Smooth muscle cell (in vitro differentiated cells): ENCODE measurements at regions not wholly inside any gene's neighbourhood (a gene's known extent, or its start where the extent isn't known, plus 50 kb on each side); places are given as distances from the start of the nearest gene placed in this dataset.

Experiments
- DNase-seq: peaks from one replicate; lab custom pipeline; 2025; ENCODE audit not compliant: unreplicated experiment; lab: John Stamatoyannopoulos, UW
- H2AFZ ChIP-seq: fragments of 200-600 bp; sonication (generic); 2 replicates; pipeline ENCODE4 v1.6.0; 2016; ENCODE audit warnings: antibody characterized with exemption, low read depth, mild to moderate bottlenecking
- H3F3A ChIP-seq: fragments of 200-600 bp; sonication (generic); 2 replicates; pipeline ENCODE4 v1.6.0; 2017; ENCODE audit warnings: antibody characterized with exemption, low read depth
- H3K27ac ChIP-seq: fragments of 200-600 bp; sonication (generic); 2 replicates; pipeline ENCODE4 v1.5.1; 2016; ENCODE audit warnings: low read depth, mild to moderate bottlenecking
- H3K27me3 ChIP-seq: fragments of 200-600 bp; sonication (generic); 2 replicates; pipeline ENCODE4 v1.6.1; 2016; ENCODE audit warnings: low read depth, mild to moderate bottlenecking
- H3K36me3 ChIP-seq: fragments of 200-600 bp; sonication (generic); 2 replicates; pipeline ENCODE4 v1.5.1; 2016; ENCODE audit warnings: low read depth
- H3K4me1 ChIP-seq: fragments of 200-600 bp; sonication (generic); 2 replicates; pipeline ENCODE4 v1.5.1; 2016; ENCODE audit warnings: low read depth
- H3K4me2 ChIP-seq: fragments of 200-600 bp; sonication (generic); 2 replicates; pipeline ENCODE4 v1.6.0; 2016; ENCODE audit warnings: mild to moderate bottlenecking
- H3K4me3 ChIP-seq: fragments of 200-600 bp; sonication (generic); 2 replicates; pipeline ENCODE4 v1.5.1; 2016; ENCODE audit warnings: mild to moderate bottlenecking
- H3K79me2 ChIP-seq: fragments of 200-600 bp; sonication (generic); 2 replicates; pipeline ENCODE4 v1.6.0; 2016; ENCODE audit warnings: low read depth, mild to moderate bottlenecking
- H3K9ac ChIP-seq: fragments of 200-600 bp; sonication (generic); 2 replicates; pipeline ENCODE4 v1.6.0; 2016; ENCODE audit warnings: low read depth
- H3K9me3 ChIP-seq: fragments of 200-600 bp; sonication (generic); replicated peaks from 2 replicates; pipeline ENCODE4 v1.5.1; 2016; ENCODE audit warnings: low read depth
- H4K20me1 ChIP-seq: fragments of 200-600 bp; sonication (generic); 2 replicates; pipeline ENCODE4 v1.6.0; 2016; ENCODE audit warnings: low read depth
- WGBS: methylation state at CpG from one replicate; pipeline ENCODE4 v1.1.7; 2016; ENCODE audit warnings: low lambda C conversion rate; 5-methylcytosine and 5-hydroxymethylcytosine counted together
- TF ChIP-seq, protein P1 (sequence below): fragments of 200-600 bp; sonication (generic); IDR thresholded peaks from 2 replicates; pipeline ENCODE4 v1.5.1; 2017; ENCODE audit warnings: borderline replicate concordance, mild to moderate bottlenecking, antibody characterized with exemption; ENCODE audit not compliant: insufficient read depth, poor library complexity, severe bottlenecking

DNA sequence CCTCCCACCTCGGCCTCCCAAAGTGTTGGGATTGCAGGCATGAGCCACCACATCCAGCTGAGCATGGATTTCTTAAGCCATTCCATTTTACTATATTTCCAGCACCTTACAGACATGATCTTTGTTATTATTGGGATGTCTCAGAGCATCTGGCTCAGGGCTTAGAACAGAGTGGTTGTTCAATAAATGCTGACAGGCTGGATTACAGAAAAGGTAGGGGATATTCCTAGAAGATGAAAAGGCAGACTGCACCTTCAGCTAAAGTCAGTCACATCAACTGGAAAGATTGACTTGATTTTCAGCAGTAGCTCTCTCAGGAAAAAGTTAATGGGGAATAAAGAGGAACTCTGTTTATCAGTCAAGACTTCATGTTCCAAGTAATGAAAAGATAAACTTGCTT, 360.3 kb upstream of the ERCC4 start:
- Histone ChIP-seq H3K9me3 (no peaks in the 10 kb centered on the region), H3K36me3 (no peaks in the 10 kb centered on the region), H4K20me1 (no peaks in the 10 kb centered on the region), H3K4me1 (no peaks in the 10 kb centered on the region), H3F3A (no peaks in the 10 kb centered on the region), H3K79me2 (no peaks in the 10 kb centered on the region), H2AFZ (no peak overlapping the region), H3K27ac (no peak overlapping the region), H3K27me3 (no peaks in the 10 kb centered on the region), H3K4me2 (no peak overlapping the region), H3K4me3 (no peak overlapping the region), H3K9ac (no peak overlapping the region)
- DNase-seq: no peak
- TF ChIP-seq, protein P1, sequence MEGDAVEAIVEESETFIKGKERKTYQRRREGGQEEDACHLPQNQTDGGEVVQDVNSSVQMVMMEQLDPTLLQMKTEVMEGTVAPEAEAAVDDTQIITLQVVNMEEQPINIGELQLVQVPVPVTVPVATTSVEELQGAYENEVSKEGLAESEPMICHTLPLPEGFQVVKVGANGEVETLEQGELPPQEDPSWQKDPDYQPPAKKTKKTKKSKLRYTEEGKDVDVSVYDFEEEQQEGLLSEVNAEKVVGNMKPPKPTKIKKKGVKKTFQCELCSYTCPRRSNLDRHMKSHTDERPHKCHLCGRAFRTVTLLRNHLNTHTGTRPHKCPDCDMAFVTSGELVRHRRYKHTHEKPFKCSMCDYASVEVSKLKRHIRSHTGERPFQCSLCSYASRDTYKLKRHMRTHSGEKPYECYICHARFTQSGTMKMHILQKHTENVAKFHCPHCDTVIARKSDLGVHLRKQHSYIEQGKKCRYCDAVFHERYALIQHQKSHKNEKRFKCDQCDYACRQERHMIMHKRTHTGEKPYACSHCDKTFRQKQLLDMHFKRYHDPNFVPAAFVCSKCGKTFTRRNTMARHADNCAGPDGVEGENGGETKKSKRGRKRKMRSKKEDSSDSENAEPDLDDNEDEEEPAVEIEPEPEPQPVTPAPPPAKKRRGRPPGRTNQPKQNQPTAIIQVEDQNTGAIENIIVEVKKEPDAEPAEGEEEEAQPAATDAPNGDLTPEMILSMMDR: no peak
- 85% methylated on average over 1 of the region's 1 CpG for WGBS

DNA sequence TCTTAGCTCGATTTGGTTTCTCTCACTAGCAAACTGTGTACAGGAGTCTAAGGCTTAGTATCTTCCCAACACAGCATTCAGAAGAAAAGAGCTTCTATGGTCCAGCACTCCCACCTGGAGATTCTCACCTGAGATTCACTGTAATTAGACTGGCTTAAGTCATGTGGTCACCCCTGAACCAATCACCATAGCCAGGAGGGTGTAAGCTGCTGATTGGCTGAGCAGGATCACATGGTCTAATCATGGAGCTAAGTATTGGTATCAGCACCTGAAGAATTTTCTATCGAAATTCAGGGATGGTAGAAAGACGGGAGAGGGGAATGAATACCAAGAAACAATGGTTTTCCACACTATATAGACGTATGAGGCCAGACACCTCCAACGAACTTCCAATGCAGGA, 359.8 kb upstream of the ERCC4 start:
- no peak for DNase-seq
- no peaks in the 10 kb centered on the region for H3K4me1 ChIP-seq
- H2AFZ ChIP-seq: no peak overlapping the region
- H3K4me3 ChIP-seq: no peak overlapping the region
- WGBS: 90% methylated on average over 5 of the region's 5 CpGs
- H3K27me3 ChIP-seq: no peaks in the 10 kb centered on the region
- no peaks in the 10 kb centered on the region for H4K20me1 ChIP-seq
- no peaks in the 10 kb centered on the region for H3K36me3 ChIP-seq
- H3K9ac ChIP-seq: no peak overlapping the region
- H3K79me2 ChIP-seq: no peaks in the 10 kb centered on the region
- H3F3A ChIP-seq: no peaks in the 10 kb centered on the region
- no peaks in the 10 kb centered on the region for H3K9me3 ChIP-seq
- no peak overlapping the region for H3K4me2 ChIP-seq
- TF ChIP-seq, protein P1: no peak
- H3K27ac ChIP-seq: no peak overlapping the region

DNA sequence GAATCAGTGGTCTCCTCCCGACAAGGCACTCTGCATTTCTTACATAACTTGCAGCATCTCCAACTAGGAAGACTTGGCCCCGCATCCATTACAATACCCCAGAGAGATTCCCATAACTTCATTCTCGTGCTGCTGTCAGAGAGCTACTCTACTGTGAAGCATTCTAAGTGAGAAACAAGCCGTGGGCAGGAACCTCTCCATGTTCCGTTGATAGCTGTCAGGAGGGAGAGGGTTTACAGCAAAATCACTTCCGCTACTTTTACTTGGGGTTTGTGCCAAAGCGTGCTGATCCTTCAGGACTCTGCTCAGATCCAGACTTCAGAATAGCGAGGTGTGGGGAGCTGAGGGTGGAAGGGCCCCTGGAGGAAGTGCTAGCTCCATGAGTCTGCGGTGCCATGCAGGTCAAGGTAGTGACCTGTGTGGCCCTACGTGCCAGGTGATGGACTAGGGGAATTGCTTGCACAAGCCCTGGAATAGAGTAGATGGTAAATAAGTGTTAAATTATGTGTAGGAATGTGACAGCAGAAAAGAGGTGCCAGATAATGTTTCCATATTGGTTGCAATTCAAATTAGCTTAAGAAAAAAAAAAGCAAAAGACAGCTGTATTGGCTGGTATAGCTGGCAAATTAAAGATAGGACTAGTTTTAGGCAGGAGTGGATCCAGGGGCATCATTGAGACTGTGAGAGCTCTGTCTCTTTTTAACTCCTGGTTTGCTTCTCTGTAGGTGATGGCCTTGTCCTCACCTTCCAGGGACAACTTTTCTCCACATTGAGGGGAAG, 358.5 kb upstream of the ERCC4 start:
- H3K4me3 ChIP-seq: no peak overlapping the region
- TF ChIP-seq, protein P1: no peak
- H2AFZ ChIP-seq: no peak overlapping the region
- no peak overlapping the region for H3K9ac ChIP-seq
- no peaks in the 10 kb centered on the region for H3K4me1 ChIP-seq
- 86% methylated on average over 10 of the region's 10 CpGs for WGBS
- H3K27me3 ChIP-seq: no peaks in the 10 kb centered on the region
- H3K36me3 ChIP-seq: no peaks in the 10 kb centered on the region
- no peaks in the 10 kb centered on the region for H4K20me1 ChIP-seq
- no peaks in the 10 kb centered on the region for H3F3A ChIP-seq
- no peak for DNase-seq
- no peaks in the 10 kb centered on the region for H3K9me3 ChIP-seq
- H3K79me2 ChIP-seq: no peaks in the 10 kb centered on the region
- H3K27ac ChIP-seq: no peak overlapping the region
- no peak overlapping the region for H3K4me2 ChIP-seq

- peaks cover 4% of the 10 kb centered on the region for H3K27me3 ChIP-seq
- 96% methylated on average over 5 of the region's 5 CpGs for WGBS
- TF ChIP-seq, protein P1: no peak
- H3K9ac ChIP-seq: no peak overlapping the region
- H3K4me3 ChIP-seq: no peak overlapping the region
- no peak overlapping the region for H2AFZ ChIP-seq
- H4K20me1 ChIP-seq: no peaks in the 10 kb centered on the region
- no peaks in the 10 kb centered on the region for H3K4me1 ChIP-seq
- no peaks in the 10 kb centered on the region for H3K36me3 ChIP-seq
- no peaks in the 10 kb centered on the region for H3K9me3 ChIP-seq
- no peaks in the 10 kb centered on the region for H3K79me2 ChIP-seq
- H3F3A ChIP-seq: no peaks in the 10 kb centered on the region
- H3K4me2 ChIP-seq: no peak overlapping the region
- no peak for DNase-seq
- no peak overlapping the region for H3K27ac ChIP-seq
Observed at GRCh38 chr16:13568803-13569202, 351.2 kb upstream of the ERCC4 start.
